ENCODE measurements at regions not wholly inside any gene's neighbourhood (a gene's known extent, or its start where the extent isn't known, plus 50 kb on each side); places are given as distances from the start of the nearest gene placed in this dataset.

DNA sequence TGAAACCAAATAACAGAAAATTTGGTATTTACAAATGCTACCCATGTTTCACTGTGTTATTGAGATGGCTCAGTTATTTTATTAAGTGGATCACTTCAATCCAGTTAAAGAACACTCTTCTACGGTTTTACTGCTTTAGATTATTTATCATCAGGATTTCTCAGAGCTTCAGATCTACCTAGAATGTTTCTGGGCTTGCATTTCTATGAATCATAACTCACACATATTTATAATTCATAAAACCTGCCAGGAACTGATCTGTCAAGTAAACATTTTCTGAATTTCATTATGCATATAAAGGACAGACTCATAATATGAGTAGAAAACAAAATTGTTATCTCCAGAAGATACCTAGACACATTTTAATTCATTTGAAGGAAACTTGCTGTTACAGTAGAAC is 1172.3 kb upstream of the LRRTM3 start:
- TF ChIP-seq, protein P1, sequence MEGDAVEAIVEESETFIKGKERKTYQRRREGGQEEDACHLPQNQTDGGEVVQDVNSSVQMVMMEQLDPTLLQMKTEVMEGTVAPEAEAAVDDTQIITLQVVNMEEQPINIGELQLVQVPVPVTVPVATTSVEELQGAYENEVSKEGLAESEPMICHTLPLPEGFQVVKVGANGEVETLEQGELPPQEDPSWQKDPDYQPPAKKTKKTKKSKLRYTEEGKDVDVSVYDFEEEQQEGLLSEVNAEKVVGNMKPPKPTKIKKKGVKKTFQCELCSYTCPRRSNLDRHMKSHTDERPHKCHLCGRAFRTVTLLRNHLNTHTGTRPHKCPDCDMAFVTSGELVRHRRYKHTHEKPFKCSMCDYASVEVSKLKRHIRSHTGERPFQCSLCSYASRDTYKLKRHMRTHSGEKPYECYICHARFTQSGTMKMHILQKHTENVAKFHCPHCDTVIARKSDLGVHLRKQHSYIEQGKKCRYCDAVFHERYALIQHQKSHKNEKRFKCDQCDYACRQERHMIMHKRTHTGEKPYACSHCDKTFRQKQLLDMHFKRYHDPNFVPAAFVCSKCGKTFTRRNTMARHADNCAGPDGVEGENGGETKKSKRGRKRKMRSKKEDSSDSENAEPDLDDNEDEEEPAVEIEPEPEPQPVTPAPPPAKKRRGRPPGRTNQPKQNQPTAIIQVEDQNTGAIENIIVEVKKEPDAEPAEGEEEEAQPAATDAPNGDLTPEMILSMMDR (IDR thresholded peaks at IDR 0.05): no peak
- no peak for TF ChIP-seq POLR2A (IDR thresholded peaks at IDR 0.05)

Data from body of pancreas (tissue), 4 donors.